GM18867 (cell line): ENCODE measurements at regions not wholly inside any gene's neighbourhood (a gene's known extent, or its start where the extent isn't known, plus 50 kb on each side); places are given as distances from the start of the nearest gene placed in this dataset.

Source experiments
- ATAC-seq: cut with Tn5 transposase; IDR thresholded peaks from one replicate; pipeline ENCODE4 v1.9.1; 2021; ENCODE audit warnings: mild to moderate bottlenecking, moderate library complexity; ENCODE audit not compliant: unreplicated experiment

DNA sequence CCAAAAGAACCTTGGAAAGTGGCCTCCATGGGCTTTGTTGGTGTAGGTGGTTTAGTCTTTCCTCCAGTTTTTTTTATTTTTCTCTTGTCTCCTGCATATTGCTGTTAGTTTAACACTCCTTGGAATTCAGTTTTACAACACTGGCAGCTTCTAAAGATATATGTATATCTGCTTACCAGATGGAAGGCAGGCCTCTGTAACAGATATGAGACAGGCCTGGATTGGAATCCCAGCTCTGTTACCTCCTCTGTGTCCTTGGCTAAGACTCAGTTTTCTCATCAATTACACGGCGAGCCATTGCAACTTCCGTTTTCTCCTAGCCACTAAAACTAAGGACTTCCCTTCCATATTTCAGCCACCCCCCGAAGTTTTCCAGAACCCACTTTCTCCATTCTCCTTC lies 133.4 kb upstream of the SMAD1 start:
- no peak for ATAC-seq

- ATAC-seq, result no peak
These were observed 134.0 kb upstream of the SMAD1 start for GRCh38 chr4:145347684-145348083.

- ATAC-seq, result no peak
These were observed 135.6 kb upstream of the SMAD1 start for GRCh38 chr4:145346081-145346480.

GRCh38 chr4:145345401-145345800 lies 136.3 kb upstream of the SMAD1 start:
- no peak for ATAC-seq

DNA sequence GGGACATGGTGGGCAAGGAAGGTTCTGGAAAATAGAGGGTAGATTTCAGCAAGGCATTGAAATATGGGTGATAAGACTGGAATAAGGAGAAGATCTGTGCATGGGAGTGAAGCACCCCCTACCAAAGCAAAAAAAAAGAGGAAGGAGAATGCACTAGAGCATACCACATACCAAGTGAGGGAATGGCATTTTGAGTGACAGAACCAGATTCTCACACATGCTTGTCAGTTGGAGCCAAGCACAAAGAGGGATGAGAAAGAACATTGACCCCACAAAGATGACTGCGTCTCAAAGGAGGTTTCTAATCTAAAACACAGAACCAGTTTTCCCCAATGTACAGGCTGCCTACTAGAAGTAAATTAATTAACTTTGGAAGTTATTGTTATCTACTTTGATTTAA lies 140.3 kb upstream of the SMAD1 start:
- ATAC-seq, result no peak

- ATAC-seq, result no peak
These were observed 141.5 kb upstream of the SMAD1 start for GRCh38 chr4:145340071-145340675.

DNA sequence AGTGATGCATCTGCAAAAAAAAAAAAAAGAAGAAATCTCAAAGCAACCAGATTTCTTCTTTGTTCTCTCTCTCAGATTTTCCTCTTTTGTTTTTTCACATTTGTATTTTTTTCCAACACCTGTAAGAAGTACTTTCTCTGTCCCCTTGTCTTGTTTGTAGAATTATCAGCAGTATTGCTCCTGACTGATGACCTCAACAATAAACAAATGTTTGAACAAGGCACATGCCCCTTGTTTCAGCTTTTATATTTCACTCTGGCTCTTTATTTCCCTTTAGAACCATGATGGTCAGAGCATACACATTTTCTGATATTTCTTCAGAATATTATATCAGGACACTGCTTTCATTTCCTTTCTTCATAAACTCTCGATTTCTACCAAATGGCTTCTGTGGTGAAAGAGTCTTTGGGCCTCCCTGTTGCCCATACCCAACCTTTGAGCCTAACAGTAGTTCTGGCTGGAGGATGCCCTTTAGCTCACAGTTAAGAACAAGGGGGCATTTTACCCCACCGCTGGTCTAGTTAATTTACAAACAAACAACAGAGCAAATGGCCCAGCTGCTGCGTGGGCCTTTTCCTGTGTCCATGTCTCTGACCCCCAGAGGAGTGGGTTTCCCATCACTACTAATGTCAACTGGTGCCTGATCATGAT lies 142.5 kb upstream of the SMAD1 start:
- ATAC-seq, result no peak

- ATAC-seq, result no peak
These were observed 143.1 kb upstream of the SMAD1 start for GRCh38 chr4:145338568-145338967.

GRCh38 chr4:145337391-145337790 lies 144.3 kb upstream of the SMAD1 start:
- ATAC-seq, result no peak

- no peak for ATAC-seq
These were observed 147.9 kb upstream of the SMAD1 start for GRCh38 chr4:145333786-145334185.

DNA sequence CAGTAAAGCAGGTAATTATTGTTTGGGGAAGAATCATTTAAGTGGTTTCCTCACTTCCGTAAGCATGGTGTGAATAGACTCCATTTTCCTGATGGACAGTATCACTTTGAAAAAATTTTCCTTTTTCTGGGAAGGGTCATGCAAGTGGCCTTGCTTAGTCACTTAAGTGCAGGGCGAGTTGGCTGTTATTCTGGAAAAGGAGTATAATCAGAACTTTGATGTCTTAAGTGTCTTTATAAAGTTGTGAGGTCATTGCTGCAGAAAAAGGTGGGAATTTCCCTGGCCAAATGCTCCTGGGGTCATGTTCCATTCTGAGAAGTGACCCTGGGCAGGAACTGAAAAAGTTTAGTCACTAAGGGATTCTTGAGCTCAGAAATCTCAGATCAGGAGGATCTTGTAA lies 146.1 kb upstream of the OTUD4 start:
- ATAC-seq, result no peak

DNA sequence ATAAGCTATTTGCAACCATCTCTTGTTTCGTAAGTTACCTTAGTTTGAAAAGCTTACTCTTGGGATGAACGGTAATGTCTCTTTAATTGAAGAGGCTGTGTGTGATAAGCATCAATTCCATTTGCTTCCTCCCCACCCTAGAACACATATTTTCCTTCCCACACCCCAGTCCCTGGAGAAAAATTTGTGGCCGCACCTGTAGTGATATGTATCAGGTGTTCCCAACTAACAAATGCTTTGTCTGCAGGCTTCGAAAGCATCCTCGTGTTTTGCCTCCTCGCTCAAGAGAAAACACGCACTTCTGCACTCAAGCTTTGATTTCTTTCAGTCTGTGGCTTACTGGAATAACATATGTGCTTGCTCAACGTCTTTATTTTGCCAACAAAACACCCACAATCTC lies 143.8 kb upstream of the OTUD4 start:
- ATAC-seq, result no peak

- no peak for ATAC-seq
These were observed 139.9 kb upstream of the OTUD4 start for GRCh38 chr4:145320294-145320693.

DNA sequence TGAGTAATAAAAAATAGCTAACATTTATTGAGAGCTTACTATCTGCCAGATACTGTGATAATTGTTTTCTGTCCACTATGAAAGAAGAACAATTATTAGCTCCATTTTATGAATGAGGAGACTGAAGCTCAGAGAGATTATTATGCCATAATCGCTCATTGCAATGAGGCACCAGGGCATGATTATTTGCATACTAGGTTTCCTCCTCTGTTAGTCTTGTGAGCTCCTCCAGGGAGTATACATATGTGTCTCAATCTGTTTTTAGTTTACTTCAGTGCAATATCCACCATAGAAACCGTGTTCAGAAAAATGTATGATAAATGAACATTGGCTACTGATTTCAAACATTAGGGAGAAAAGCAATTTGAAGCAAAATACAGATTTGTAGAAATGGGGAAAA lies 139.4 kb upstream of the OTUD4 start:
- ATAC-seq, result no peak

DNA sequence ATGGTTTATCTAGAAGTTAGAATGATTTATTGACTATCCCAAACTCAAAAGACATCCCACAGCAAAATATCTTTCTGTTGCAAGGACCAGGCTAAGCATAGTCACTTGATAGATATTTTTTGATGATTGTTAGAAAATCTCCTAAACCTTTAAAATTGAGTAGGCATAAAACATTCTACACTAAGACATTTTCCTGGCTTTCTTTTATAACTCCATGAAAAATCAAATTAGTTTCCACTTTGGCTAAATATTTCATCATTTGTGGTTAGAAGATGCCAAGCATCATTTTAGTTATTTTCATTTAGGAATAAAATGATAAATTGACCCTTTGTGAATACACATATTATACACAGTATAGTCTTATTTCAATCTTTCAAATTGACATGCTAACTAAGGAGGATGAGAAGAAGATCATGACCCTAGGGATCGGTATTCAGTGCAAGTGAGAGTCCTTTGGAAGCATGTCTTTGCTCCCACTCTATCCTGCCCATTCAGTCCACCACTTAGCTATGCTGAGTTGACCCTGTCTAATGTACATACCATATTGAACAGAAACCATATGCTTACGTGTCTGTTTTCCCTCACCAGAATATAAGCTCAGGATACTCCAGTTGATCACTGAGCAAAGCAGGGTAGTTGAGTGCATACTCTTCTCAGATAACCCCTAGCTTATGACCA lies 136.6 kb upstream of the OTUD4 start:
- ATAC-seq, result no peak

GRCh38 chr4:145315811-145316225 lies 135.4 kb upstream of the OTUD4 start:
- ATAC-seq, result no peak

DNA sequence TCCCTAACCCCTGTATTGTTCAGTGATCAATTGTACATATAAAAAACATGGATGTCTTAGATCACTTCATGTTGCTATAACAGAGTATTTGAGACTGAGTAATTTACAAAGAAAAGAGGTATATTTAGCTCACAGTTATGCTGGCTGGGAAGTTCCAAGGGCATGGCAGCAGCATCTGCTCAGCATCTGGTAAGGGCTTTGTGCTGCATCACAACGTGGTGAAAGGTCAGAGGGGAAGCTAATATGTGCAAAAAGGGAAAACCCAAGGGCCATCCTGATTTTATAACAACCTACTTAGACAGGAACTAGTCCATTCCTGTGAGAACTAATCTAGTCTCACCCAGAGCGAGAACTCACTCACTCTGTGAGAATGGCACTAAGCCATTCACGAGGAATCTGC lies 128.2 kb upstream of the OTUD4 start:
- ATAC-seq, result no peak

DNA sequence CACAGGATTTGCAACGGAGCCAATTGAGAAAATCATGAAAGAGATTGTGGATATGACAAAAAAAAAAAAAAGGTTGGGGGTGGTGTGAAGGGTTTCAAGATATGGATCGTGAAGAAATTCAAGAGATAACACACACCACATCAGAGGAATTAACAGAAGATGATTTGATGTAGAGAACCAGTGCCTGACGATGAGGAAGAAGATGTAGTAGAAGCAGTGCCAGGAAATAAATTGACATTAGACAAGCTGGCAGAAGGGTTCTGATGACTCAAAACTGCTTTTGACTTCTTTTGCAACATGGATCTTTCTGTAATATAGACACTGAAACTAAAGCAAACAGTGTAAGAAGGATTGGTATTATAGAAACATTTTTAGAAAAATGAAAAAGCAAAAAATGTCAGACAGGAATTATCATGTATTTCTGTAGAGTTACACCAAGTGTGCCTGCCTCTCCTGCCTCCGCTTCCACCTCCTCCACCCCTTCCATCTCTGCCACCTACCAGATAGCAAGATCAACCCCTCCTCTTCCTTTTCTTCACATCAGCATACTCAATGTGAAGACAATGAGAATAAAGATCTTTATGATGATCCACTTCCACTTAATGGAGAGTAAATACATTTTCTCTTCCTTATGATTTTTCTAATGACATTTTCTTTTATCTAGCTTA lies 127.5 kb upstream of the OTUD4 start:
- no peak for ATAC-seq

- no peak for ATAC-seq
These were observed 126.7 kb upstream of the OTUD4 start for GRCh38 chr4:145307120-145307519.

GRCh38 chr4:145302725-145303124 lies 122.3 kb upstream of the OTUD4 start:
- no peak for ATAC-seq

- ATAC-seq, result no peak
These were observed 121.1 kb upstream of the OTUD4 start for GRCh38 chr4:145301386-145302080.
